Tibial artery (tissue), 4 donors: ENCODE measurements at regions not wholly inside any gene's neighbourhood (a gene's known extent, or its start where the extent isn't known, plus 50 kb on each side); places are given as distances from the start of the nearest gene placed in this dataset.
A peak's percentile ranks its signal among the peaks of the same experiment; 100 is the strongest.
"Not testable (repeated sequence)": the region's sequence is repeated elsewhere in the genome, so short reads cannot be mapped to it uniquely, and the experiment has no call there.

Source experiments
- DNase-seq, 2 donors: peaks; one replicate each; pipeline ENCODE4 v3.0.0-alpha.2; 2019
- H3K27ac ChIP-seq, 2 donors: fragments of 200-600 bp; sonication (generic) in 1 of 2; 1 replicate in 1 of 2; 2 replicates in 1 of 2; pipeline ENCODE4 v1.5.1; 2018 to 2019; ENCODE audit warnings: mild to moderate bottlenecking in 1 of 2
- H3K27me3 ChIP-seq, 2 donors: fragments of 200-600 bp; sonication (generic) in 1 of 2; one replicate each; pipeline versions ENCODE4 v1.5.1 to v1.6.0; 2016 to 2019
- H3K36me3 ChIP-seq, 3 donors: fragments of 200-600 bp; sonication (generic) in 2 of 3; one replicate each; pipeline ENCODE4 v1.5.1; 2016 to 2019; ENCODE audit warnings: mild to moderate bottlenecking in 2 of 3
- H3K4me1 ChIP-seq, 4 donors: fragments of 200-600 bp; sonication (generic) in 2 of 4; 1 replicate in 3 of 4; 2 replicates in 1 of 4; pipeline ENCODE4 v1.5.1; 2016 to 2019
- H3K4me3 ChIP-seq, 2 donors: fragments of 200-600 bp; sonication (generic) in 1 of 2; 1 replicate in 1 of 2; 2 replicates in 1 of 2; pipeline ENCODE4 v1.5.1; 2018 to 2019; ENCODE audit warnings: mild to moderate bottlenecking in 2 of 2
- H3K9me3 ChIP-seq, 3 donors: fragments of 200-600 bp; sonication (generic) in 1 of 3; one replicate each; pipeline ENCODE4 v1.5.1; 2016 to 2019
- CTCF ChIP-seq, 2 experiments: fragments of 200-600 bp in 1 of 2; fragments of 450-650 bp in 1 of 2; IDR thresholded peaks; one replicate each; pipeline ENCODE4 v1.5.1; 2017 to 2019; ENCODE audit warnings: antibody characterized with exemption in 2 of 2, mild to moderate bottlenecking in 1 of 2, moderate library complexity in 1 of 2
- intact Hi-C: fragments of 100-400 bp; cut with DNase I; formaldehyde crosslinking; loops from one replicate; pipeline ENCODE4 v1.15.0; 2023; ENCODE audit warnings: low total_unique reads

- H3K27ac ChIP-seq, H3K27me3 ChIP-seq, H3K36me3 ChIP-seq, intact Hi-C loops, H3K4me3 ChIP-seq, H3K9me3 ChIP-seq, H3K4me1 ChIP-seq: not testable (repeated sequence)
- DNase-seq, result peak; percentile 29 to 65
- TF ChIP-seq CTCF (IDR thresholded peaks at IDR 0.05), result peak; percentile 45 to 62
Observed at GRCh38 chr3:198167339-198168039, 207.5 kb downstream of the LMLN start.

DNA sequence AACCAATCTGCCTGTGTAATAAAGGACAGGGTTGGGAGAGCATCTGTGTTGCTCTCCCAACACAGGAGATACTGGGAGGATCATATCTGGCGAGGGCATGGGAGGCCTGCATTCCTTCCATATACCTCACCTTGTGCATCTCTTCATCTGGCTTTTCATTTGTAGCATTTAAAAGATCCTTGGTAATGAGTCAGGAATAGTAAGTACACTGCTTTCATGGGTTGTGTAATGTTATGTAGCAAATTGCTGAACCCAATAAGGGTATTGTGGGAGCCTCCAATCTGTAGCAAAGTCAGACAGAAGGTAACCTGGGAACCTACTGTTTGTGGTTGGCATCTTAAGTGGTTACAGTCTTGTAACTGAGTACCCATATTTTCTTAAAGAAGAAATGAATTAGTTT lies 210.8 kb downstream of the LMLN start:
- H3K4me3 ChIP-seq, DNase-seq, H3K27ac ChIP-seq, H3K36me3 ChIP-seq, H3K27me3 ChIP-seq, H3K9me3 ChIP-seq, intact Hi-C loops, H3K4me1 ChIP-seq: not testable (repeated sequence)

DNA sequence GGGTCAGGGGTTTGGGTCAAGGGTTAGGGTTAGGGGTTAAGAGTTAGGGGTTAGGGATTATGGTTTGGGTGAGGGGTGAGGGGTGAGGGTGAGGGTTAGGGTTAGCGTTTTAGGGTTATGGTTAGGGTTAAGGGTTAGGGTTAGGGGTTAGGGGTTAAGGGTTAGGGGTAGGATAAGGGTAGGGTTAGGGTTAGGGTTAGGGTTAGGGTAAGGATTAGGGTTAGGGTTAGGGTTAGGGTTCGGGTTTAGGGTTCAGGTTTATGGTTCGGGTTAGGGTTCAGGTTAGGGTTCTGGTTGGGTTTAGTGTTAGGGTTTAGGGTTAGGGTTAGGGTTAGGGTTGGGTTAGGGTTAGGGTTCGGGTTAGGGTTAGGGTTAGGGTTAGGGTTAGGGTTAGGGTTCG lies 213.1 kb downstream of the LMLN start:
- H3K36me3 ChIP-seq, DNase-seq, H3K9me3 ChIP-seq, H3K4me1 ChIP-seq, H3K4me3 ChIP-seq, H3K27me3 ChIP-seq, H3K27ac ChIP-seq, intact Hi-C loops: not testable (repeated sequence)

DNA sequence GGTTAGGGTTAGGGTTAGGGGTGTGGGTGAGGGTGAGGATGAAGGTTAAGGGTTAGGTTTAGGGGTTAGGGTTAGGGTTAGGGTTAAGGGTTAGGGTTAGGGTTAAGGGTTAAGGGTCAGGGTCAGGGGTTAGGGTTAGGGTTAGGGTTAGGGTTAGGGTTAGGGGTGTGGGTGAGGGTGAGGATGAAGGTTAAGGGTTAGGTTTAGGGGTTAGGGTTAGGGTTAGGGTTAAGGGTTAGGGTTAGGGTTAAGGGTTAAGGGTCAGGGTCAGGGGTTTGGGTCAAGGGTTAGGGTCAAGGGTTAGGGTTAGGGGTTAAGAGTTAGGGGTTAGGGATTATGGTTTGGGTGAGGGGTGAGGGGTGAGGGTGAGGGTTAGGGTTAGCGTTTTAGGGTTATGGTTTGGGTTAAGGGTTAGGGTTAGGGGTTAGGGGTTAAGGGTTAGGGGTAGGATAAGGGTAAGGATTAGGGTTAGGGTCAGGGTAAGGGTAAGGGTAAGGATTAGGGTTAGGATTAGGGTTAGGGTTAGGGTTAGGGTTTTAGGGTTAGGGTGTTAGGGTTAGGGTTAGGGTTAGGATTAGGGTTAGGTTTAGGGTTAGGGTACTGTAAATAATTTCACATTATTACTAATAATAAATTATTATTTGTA lies 214.0 kb downstream of the LMLN start:
- H3K4me1 ChIP-seq, H3K36me3 ChIP-seq, H3K27me3 ChIP-seq, intact Hi-C loops, H3K9me3 ChIP-seq, H3K4me3 ChIP-seq, H3K27ac ChIP-seq, DNase-seq: not testable (repeated sequence)
